ENCODE measurements at regions not wholly inside any gene's neighbourhood (a gene's known extent, or its start where the extent isn't known, plus 50 kb on each side); places are given as distances from the start of the nearest gene placed in this dataset.

GRCh38 chr3:140822401-140823047 is 119.1 kb upstream of the SLC25A36 start:
- TF ChIP-seq, protein P1, sequence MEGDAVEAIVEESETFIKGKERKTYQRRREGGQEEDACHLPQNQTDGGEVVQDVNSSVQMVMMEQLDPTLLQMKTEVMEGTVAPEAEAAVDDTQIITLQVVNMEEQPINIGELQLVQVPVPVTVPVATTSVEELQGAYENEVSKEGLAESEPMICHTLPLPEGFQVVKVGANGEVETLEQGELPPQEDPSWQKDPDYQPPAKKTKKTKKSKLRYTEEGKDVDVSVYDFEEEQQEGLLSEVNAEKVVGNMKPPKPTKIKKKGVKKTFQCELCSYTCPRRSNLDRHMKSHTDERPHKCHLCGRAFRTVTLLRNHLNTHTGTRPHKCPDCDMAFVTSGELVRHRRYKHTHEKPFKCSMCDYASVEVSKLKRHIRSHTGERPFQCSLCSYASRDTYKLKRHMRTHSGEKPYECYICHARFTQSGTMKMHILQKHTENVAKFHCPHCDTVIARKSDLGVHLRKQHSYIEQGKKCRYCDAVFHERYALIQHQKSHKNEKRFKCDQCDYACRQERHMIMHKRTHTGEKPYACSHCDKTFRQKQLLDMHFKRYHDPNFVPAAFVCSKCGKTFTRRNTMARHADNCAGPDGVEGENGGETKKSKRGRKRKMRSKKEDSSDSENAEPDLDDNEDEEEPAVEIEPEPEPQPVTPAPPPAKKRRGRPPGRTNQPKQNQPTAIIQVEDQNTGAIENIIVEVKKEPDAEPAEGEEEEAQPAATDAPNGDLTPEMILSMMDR (IDR thresholded peaks at IDR 0.05; ENCODE audit: borderline replicate concordance, extremely low read depth, low read length, poor library complexity, severe bottlenecking): no peak
- TF ChIP-seq EZH2 (IDR thresholded peaks at IDR 0.05; ENCODE audit: borderline replicate concordance, low read depth, low read length, severe bottlenecking): no peak

Data from DND-41 (cell line).